H7 (cell line): ENCODE measurements at regions not wholly inside any gene's neighbourhood (a gene's known extent, or its start where the extent isn't known, plus 50 kb on each side); places are given as distances from the start of the nearest gene placed in this dataset.

ENCODE experiments used
- DNase-seq: peaks from one replicate; pipeline ENCODE4 v3.0.0; 2012
- H3K27me3 ChIP-seq: 2 replicates; pipeline ENCODE4 v1.6.0; 2011; ENCODE audit warnings: mild to moderate bottlenecking, low read length; ENCODE audit not compliant: control insufficient read depth, insufficient read depth
- H3K36me3 ChIP-seq: replicated peaks from 2 replicates; pipeline ENCODE4 v1.5.1; 2011; ENCODE audit warnings: low read length; ENCODE audit not compliant: control insufficient read depth, insufficient read depth
- H3K4me3 ChIP-seq: 2 replicates; pipeline ENCODE4 v1.5.1; 2011; ENCODE audit warnings: low read depth, mild to moderate bottlenecking, control low read depth, low read length, moderate library complexity; ENCODE audit not compliant: insufficient read depth

- Histone ChIP-seq H3K4me3 (no peak overlapping the region), H3K27me3 (no peaks in the 10 kb centered on the region), H3K36me3 (no peaks in the 10 kb centered on the region)
- no peak for DNase-seq
Observed at GRCh38 chr2:239566162-239566994, 165.6 kb upstream of the HDAC4 start.

- Histone ChIP-seq H3K4me3 (no peak overlapping the region), H3K27me3 (no peaks in the 10 kb centered on the region)
Observed at GRCh38 chr2:239564587-239564986, 163.8 kb upstream of the HDAC4 start.

GRCh38 chr2:239563561-239563960 is 162.7 kb upstream of the HDAC4 start:
- Histone ChIP-seq H3K4me3 (no peak overlapping the region), H3K27me3 (no peaks in the 10 kb centered on the region), H3K36me3 (no peaks in the 10 kb centered on the region)
- no peak for DNase-seq

More at GRCh38 chr2:239564587-239564986, 163.8 kb upstream of the HDAC4 start:
- no peak for DNase-seq
- no peaks in the 10 kb centered on the region for H3K36me3 ChIP-seq

- Histone ChIP-seq H3K36me3 (no peaks in the 10 kb centered on the region), H3K27me3 (no peaks in the 10 kb centered on the region), H3K4me3 (no peak overlapping the region)
- DNase-seq: no peak
Observed at GRCh38 chr2:239561446-239562001, 160.7 kb upstream of the HDAC4 start.

GRCh38 chr2:239559417-239560261 is 158.8 kb upstream of the HDAC4 start:
- H3K4me3 ChIP-seq: no peak overlapping the region
- no peaks in the 10 kb centered on the region for H3K27me3 ChIP-seq
- DNase-seq: no peak
- no peaks in the 10 kb centered on the region for H3K36me3 ChIP-seq

- Histone ChIP-seq H3K4me3 (no peak overlapping the region), H3K36me3 (no peaks in the 10 kb centered on the region), H3K27me3 (no peaks in the 10 kb centered on the region)
- no peak for DNase-seq
Observed at GRCh38 chr2:239558661-239559060, 157.8 kb upstream of the HDAC4 start.

GRCh38 chr2:239557516-239557915 is 156.7 kb upstream of the HDAC4 start:
- Histone ChIP-seq H3K27me3 (no peaks in the 10 kb centered on the region), H3K36me3 (no peaks in the 10 kb centered on the region), H3K4me3 (no peak overlapping the region)
- DNase-seq: no peak

- H3K4me3 ChIP-seq: no peak overlapping the region
- no peak for DNase-seq
- no peaks in the 10 kb centered on the region for H3K36me3 ChIP-seq
- no peaks in the 10 kb centered on the region for H3K27me3 ChIP-seq
Observed at GRCh38 chr2:239555571-239555905, 154.7 kb upstream of the HDAC4 start.

GRCh38 chr2:239554766-239555570 is 154.1 kb upstream of the HDAC4 start:
- Histone ChIP-seq H3K4me3 (no peak overlapping the region), H3K27me3 (no peaks in the 10 kb centered on the region), H3K36me3 (no peaks in the 10 kb centered on the region)
- DNase-seq: no peak

- no peaks in the 10 kb centered on the region for H3K27me3 ChIP-seq
- no peak overlapping the region for H3K4me3 ChIP-seq
- H3K36me3 ChIP-seq: no peaks in the 10 kb centered on the region
- no peak for DNase-seq
Observed at GRCh38 chr2:239553376-239554000, 152.7 kb upstream of the HDAC4 start.

GRCh38 chr2:239552213-239552926 is 151.6 kb upstream of the HDAC4 start:
- no peak for DNase-seq
- no peak overlapping the region for H3K4me3 ChIP-seq

GRCh38 chr2:239551206-239551605 is 150.4 kb upstream of the HDAC4 start:
- Histone ChIP-seq H3K4me3 (no peak overlapping the region), H3K27me3 (no peaks in the 10 kb centered on the region), H3K36me3 (no peaks in the 10 kb centered on the region)
- no peak for DNase-seq

More at GRCh38 chr2:239552213-239552926, 151.6 kb upstream of the HDAC4 start:
- no peaks in the 10 kb centered on the region for H3K36me3 ChIP-seq
- no peaks in the 10 kb centered on the region for H3K27me3 ChIP-seq

GRCh38 chr2:239550357-239550756 is 149.5 kb upstream of the HDAC4 start:
- no peak overlapping the region for H3K4me3 ChIP-seq
- no peaks in the 10 kb centered on the region for H3K36me3 ChIP-seq
- DNase-seq: no peak
- H3K27me3 ChIP-seq: no peaks in the 10 kb centered on the region
